ENCODE measurements at regions not wholly inside any gene's neighbourhood (a gene's known extent, or its start where the extent isn't known, plus 50 kb on each side); places are given as distances from the start of the nearest gene placed in this dataset.
"Not testable (repeated sequence)": the region's sequence is repeated elsewhere in the genome, so short reads cannot be mapped to it uniquely, and the experiment has no call there.

DNA sequence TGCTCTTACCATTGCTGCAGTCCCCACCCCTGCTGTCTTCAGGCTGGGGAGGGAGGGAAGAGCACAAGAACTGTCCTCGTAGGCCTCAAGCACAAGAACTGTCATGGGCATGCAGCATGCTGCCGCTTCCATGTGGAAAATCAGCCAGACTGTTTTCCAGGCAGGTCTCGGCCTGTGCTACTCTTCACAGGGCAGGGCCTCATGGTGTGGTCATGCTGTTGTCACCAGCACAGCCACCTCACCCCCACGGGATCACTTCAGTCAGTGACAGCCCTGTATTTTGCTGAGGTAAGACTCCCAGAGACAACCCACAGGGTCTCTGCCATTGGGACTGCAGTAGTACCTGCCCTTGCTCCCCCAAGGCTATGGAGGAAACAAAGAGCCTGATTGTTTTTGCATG lies 205.3 kb downstream of the NAP1L3 start:
- DNase-seq: no peak

DNA sequence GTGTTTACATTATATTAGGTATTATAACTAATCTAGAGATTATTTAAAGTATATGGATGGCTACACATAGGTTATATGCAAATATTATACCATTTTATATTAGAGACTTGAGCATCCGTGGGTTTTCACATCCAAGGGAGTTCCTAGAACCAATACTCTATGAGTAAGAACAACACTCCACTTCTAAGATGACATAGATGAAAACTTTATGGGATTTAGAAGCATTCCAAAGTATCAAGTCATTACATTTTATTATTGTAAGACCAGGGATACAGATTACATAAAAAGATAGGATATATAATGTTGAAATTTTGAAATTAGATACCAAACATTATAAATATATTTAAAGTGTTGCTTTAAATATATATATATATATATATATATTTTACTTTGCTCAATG lies 207.0 kb downstream of the NAP1L3 start:
- DNase-seq: no peak

DNA sequence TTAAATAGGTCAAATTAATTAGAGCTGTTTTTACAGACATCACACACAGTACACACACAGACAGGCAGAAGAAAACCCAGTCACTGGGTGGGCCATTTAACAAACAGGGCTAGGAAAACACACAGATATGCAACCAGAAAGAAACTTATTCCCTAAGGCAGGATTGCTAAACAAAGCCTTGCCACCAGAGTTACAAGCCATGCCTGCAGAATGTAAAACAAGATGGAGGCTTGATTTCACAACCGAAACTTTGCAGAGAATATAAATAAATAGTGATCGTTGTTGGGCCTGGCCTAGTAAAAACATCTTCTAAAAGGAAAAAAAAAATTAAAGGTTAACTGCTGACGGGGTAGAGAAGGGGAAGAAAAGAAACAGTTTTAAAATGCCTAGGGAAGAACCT lies 212.3 kb downstream of the NAP1L3 start:
- DNase-seq: no peak

DNA sequence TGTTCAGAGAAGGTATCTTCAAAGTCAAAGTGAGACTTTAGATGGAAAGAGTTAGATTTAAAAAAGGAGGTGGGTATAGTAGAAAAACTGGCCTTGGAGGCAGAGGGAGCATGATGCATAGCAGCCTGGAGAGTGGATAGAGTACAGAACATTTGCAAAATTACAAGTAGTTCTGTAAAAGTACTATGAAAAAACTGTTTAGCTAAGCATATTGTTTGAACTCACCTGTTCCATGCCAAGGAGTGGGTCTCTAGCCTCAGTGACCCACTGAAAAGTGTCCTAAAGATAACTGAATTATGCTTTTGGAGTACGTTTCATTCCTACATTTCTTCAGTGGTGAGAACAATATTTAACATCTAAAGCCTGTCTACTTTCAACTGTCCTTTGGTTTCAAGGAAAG lies 218.9 kb downstream of the NAP1L3 start:
- no peak for DNase-seq

DNA sequence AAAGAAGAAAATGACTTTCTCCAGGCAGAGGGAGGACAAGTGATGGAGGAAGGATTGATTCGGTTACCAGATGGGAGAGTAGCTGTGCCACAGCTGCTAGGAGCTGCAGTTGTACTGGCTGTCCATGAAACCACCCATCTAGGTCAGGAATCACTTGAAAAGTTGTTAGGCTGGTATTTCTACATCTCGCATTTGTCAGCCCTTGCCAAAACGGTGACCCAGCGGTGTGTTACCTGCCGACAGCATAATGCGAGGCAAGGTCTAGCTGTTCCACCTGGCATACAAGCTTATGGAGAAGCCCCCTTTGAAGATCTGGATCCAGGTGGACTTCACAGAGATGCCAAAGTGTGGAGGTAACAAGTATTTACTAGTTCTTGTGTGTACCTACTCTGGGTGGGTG lies 238.7 kb downstream of the NAP1L3 start:
- DNase-seq: not testable (repeated sequence)

DNA sequence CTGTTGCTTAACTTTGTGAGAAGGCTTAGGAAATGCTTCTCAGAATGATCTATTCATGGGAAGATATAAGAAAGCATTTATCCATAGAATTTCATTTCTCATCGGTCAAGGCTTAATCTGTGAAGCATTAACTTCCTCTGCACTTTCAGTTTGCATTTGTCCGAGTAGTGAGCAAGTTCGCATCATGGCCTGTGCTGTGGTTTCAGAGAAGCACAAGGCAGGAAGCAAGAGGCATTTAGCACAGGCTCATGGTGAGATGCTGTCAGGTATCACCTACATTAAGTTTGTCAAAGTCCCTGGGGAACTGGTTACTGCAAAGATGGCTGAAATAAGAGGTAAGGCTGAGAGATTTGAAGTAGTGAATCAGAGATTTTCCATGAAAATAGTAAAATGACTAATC lies 244.9 kb downstream of the NAP1L3 start:
- DNase-seq: no peak

DNA sequence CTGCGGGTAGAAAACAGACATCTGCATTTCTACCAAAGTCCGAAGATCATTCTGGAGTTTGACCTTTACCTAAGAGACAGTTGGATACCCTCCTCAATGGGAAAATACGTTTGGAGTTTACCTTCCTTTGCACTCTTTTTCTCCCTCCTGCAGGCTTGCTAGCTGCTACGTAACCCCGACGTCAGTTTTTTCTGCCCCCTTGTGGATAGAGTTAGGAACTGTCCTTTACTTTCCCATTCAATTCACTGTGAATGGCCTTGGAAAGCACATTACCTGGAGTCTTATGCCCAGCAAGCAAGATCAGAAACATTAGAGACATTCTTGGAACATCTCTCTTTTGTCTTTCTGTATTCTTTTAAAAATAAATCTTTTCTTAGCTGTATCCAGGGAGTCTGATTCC lies 250.7 kb downstream of the NAP1L3 start:
- DNase-seq: peak; percentile 7

DNA sequence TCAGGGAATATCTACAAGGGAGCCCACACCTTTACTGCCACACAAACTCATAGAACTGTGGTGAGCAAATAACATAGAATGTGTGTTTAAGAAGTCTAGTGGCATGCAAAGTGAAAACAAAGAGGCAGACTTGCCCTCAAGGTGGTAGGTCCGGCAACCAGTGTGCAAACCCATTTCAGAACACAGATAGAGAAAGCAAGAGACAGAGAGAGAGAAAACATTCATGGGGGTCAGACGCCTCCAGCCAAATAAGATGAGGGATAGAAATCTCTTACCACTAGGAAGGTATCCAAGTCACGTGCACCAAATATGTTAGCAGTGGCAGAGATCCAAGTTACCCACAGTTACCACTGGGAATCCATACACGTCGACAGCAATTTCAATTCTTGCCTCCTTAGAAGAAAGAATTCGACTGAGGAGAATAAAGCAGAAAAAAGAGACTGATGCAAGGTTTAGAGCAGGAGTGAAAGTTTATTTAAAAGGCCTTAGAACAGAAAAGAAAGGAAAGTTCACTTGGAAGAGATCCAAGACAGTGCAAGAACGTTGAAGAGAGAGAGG lies 252.8 kb downstream of the NAP1L3 start:
- no peak for DNase-seq

DNA sequence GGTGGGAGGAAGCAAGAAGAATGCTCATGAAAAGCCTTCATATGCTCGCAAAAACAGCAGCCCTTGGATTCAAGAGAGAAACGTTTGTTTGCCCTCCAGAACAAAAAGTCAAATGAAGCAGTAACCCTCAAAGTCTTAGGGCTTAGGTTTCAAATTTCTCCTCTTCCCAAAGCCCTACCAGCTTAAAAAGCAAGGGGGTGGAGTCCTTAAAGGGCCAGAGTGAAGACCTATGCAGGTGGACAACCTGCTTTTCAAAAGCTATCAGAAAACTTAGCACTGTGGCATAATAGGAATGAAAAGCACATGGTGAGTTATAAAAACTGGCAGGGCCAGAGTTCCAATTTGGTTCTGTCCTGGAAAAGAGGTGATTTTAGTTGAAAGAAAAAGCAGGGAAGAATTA lies 253.3 kb downstream of the NAP1L3 start:
- DNase-seq: no peak

DNA sequence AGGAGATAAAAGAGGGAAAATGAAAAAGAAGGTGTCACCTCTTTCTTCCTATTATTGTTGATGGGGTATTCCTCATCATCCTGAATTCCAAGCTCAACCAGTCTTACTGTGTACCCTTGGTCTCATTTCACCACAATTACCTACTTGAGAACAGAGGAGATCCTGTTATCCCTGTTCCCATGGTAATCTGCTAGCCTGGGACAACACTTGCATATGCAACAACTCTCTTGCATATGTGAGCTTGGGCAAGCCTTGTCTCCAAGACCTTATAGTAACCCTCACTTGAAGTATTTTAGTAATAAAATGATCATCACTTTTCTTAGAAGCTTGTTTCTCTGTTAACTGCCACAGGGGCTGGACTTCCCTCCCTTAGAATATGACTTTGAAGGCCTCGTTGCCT lies 253.7 kb downstream of the NAP1L3 start:
- DNase-seq: no peak

DNA sequence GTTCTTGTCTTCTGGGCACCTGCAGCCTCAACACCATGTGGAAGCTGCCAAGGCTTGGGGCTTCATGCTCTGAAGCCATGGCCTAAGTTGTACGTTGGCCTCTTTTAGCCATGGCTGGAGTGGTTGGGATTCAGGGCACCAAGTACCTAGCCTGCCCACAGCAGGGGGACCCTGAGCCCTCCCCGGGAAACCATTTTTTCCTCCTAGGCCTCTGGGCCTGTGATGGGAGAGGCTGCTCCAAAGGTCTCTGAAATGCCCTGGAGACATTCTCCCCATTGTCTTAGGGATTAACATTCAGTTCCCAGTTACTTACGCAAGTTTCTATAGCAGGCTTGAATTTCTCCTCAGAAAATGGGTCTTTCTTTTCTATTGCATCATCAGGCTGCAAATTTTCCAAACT lies 269.3 kb downstream of the NAP1L3 start:
- DNase-seq: no peak

DNA sequence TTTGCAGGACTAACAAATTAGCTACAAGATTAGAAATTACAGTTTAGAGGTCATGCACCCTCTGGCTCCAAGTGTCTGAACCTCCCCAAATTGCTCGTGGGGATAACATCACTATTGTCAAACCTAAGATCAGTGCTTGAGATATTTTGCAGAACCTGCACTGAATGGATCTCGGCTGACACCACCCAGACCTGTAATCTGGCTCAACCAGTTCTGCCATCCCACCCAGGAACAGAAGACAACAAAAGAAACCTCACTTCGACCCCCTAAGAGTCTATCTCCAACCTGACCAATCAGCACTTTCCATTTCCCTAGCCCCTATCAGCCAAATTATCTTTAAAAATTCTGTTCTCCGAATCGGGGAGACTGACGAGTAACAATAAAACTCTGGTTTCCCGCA lies 318.7 kb downstream of the NAP1L3 start:
- DNase-seq: no peak

DNA sequence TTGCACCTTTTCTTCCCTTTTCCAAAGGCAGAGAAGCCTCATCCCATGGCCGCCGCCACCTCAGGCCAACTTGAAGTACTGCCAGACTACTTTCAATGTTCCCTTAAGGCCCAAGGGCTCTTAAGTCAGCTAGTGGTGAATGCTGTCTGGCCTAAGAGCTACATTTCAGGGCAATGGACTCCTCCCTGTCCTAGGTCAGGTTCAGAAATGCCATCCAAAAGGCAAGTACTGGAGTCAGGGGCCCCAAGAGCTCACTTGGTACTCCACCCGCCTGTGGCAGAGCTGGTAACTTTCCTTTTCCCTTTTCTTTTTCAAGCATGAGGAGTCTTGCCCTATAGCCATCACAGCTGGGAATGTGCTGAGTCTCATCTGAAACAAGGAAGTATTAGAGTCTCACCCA lies 327.1 kb downstream of the NAP1L3 start:
- DNase-seq: no peak

DNA sequence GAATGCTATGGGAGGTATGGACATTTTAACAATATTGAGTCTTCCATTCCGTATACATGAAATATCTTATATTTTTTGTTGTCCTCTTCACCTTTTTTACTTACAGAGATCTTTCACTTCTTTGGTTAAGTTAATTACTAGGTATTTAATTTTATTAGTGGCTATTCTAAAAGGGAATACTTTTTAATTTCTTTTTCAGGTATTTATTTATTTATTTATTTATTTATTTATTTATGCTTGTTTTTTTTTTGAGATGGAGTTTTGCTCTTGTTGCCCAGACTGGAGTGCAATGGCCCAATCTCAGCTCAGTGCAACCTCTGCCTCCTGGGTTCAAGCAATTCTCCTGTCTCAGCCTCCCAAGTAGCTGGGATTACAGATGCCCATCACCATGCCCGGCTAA lies 329.1 kb downstream of the NAP1L3 start:
- not testable (repeated sequence) for DNase-seq

DNA sequence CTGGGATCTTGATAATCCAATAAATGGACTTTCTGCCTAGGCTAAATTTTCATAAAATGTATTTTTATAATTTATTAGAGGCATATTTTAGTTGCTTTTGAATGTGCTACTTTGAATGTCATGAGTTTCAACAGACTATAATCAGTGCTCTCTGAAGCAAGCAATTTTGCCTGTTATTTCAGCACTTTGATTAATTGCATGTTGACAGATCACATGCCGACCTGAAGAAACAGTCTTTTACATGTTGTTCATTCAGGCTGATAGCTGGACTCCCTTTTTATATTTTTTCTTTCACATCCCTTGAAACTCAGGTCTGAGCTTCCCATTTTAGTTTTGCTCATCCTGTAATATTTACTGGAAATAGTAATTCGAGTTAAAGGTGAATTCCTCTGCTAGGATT lies 341.0 kb downstream of the NAP1L3 start:
- no peak for DNase-seq

DNA sequence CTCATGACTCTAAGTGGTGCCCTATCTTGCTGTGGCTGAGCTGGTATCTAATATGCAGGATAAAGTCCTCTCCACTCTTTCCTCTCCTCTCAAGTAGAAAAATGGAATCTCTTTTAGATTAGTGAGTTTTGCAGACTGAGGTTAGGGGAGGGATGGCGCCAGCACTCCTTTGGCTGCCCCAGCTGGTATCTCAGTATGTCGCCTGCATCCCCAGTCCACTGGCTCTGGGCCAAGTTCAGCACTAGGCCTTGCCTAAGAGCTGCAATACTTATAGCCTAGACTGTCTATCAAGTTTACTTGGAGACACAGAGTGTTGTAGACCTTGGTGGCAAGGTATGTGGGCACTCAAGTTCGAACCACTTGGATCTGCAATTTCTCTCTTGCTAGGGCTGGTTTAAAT lies 351.3 kb downstream of the NAP1L3 start:
- no peak for DNase-seq

DNA sequence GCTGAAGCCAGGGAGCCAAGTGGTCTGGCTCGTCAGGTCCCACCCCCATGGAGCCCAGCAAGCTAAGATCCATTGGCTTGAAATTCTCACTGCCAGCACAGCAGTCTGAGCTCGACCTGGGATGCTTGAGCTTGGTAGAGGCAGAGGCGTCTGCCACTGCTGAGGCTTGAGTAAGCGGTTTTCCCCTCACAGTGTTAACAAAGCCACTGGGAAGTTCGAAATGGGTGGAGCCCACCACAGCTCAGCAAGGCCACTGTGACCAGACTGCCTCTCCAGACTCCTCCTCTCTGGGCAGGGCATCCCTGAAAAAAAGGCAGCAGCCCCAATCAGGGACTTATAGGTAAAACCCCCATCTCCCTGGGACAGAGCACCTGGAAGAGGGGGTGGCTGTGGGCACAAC lies 353.8 kb downstream of the NAP1L3 start:
- DNase-seq: no peak
